ENCODE measurements at regions not wholly inside any gene's neighbourhood (a gene's known extent, or its start where the extent isn't known, plus 50 kb on each side); places are given as distances from the start of the nearest gene placed in this dataset.

DNA sequence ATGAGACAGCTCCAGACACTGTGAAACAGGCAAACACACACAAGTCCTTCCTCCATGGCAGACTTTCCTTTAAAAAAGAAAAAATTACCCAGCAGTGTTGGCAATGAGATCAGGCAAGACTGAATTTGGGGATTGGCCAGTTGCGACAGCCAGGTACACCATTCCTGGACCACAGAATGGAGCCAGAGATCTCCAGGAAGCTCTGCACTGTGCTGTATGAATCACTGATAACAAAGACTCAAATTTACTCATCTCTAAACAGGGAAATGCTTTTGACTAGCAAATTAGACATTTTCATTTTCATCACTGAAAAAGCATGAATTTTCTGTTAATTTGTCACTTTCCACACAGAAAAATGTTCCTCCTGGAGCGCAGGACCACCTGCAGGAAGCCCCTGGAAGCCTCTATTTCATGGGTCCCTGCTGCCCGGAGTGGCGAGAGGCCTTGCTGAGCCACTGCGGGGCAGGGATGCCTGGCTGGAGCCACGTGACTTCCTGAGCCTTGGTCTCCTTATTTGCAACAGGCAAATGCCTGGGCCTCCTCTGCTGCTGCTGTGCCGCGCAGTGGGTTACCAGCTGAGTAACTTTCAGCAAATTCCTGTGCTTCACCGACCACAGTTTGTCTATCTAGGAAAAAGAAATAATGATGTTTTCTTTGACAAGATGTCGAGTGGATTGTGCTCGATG, 185.9 kb upstream of the ZNF618 start:
- TF ChIP-seq, protein P1, sequence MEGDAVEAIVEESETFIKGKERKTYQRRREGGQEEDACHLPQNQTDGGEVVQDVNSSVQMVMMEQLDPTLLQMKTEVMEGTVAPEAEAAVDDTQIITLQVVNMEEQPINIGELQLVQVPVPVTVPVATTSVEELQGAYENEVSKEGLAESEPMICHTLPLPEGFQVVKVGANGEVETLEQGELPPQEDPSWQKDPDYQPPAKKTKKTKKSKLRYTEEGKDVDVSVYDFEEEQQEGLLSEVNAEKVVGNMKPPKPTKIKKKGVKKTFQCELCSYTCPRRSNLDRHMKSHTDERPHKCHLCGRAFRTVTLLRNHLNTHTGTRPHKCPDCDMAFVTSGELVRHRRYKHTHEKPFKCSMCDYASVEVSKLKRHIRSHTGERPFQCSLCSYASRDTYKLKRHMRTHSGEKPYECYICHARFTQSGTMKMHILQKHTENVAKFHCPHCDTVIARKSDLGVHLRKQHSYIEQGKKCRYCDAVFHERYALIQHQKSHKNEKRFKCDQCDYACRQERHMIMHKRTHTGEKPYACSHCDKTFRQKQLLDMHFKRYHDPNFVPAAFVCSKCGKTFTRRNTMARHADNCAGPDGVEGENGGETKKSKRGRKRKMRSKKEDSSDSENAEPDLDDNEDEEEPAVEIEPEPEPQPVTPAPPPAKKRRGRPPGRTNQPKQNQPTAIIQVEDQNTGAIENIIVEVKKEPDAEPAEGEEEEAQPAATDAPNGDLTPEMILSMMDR (IDR thresholded peaks at IDR 0.05; ENCODE audit: insufficient read depth, low read depth, low read length), result no peak
- no peak for TF ChIP-seq EZH2 (IDR thresholded peaks at IDR 0.05; ENCODE audit: insufficient read depth, low read length)

Measured in astrocyte (in vitro differentiated cells and primary cell).